Stomach smooth muscle (tissue), 2 donors: ENCODE measurements at regions not wholly inside any gene's neighbourhood (a gene's known extent, or its start where the extent isn't known, plus 50 kb on each side); places are given as distances from the start of the nearest gene placed in this dataset.

Experiments
- H3K27ac ChIP-seq: one replicate; pipeline ENCODE4 v1.7.0; 2013; ENCODE audit warnings: mild to moderate bottlenecking, low read length, inconsistent platforms
- H3K27me3 ChIP-seq, 2 donors: one replicate each; pipeline ENCODE4 v1.7.0; 2013; ENCODE audit warnings: low read length in 2 of 2; ENCODE audit not compliant: insufficient read depth in 2 of 2, control insufficient read depth in 1 of 2
- H3K36me3 ChIP-seq, 2 donors: one replicate each; pipeline ENCODE4 v1.7.0; 2013; ENCODE audit warnings: low read length in 2 of 2; ENCODE audit not compliant: control insufficient read depth in 2 of 2, insufficient read depth in 2 of 2
- H3K4me1 ChIP-seq: one replicate; pipeline ENCODE4 v1.7.0; 2013; ENCODE audit warnings: low read length; ENCODE audit not compliant: control insufficient read depth, insufficient read depth
- H3K4me3 ChIP-seq, 2 donors: one replicate each; pipeline ENCODE4 v1.7.0; 2013; ENCODE audit warnings: low read length in 2 of 2
- H3K9ac ChIP-seq, 2 donors: one replicate each; pipeline ENCODE4 v1.7.0; 2013; ENCODE audit warnings: low read length in 2 of 2, mild to moderate bottlenecking in 1 of 2
- H3K9me3 ChIP-seq, 2 donors: one replicate each; pipeline ENCODE4 v1.7.0; 2013; ENCODE audit warnings: low read length in 2 of 2; ENCODE audit not compliant: control insufficient read depth in 2 of 2
- donor health status: healthy.
- donor health status: Pancreatic carcinoma.

DNA sequence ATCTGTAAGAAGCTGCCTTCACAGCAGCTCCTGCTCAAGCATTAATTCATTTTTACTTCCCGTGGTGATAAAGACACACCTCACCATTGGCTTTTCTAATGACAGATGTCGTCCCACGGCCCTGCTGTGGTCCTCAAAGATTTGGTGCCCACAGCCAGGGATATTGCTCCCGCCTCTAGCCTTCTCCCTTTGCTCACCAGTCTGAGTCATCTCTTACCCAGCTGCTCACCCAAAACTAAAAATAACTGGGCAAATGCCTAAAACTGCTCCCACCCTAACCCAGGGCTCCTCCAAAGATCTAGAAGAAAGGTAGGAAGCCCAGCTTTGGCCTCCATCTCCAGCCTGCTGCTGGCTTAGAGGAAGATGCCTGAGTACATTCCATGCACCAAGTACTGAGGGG is 371.1 kb upstream of the ZNF507 start:
- Histone ChIP-seq H3K4me1 (peaks cover 11% of the 10 kb centered on the region), H3K36me3 (no peaks in the 10 kb centered on the region), H3K27me3 (no peaks in the 10 kb centered on the region), H3K4me3 (no peak overlapping the region), H3K9me3 (peaks cover 0 to 3% of the 10 kb centered on the region in 2 donors), H3K9ac (no peak overlapping the region), H3K27ac (no peak overlapping the region)

DNA sequence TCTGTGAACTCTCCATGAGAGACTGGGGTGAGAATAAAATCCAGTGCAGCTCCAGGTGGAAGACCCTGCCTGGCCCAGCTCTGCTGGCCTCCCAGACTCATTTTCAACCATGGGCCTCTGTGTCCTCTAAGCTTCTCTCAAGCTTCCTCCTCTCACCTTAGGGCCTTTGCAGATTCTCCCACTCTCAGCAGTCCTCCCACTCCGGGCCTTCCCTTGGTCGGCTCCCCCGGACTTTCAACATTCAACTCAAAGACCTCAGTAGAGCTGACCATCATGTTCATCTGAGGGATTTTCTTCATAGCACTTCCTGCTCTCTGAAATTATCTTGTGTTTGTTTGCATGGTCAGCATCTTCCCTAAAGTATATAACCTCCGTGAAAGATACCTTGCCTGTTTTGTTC is 370.5 kb upstream of the ZNF507 start:
- Histone ChIP-seq H3K4me3 (no peak overlapping the region), H3K9me3 (peaks cover 0 to 3% of the 10 kb centered on the region in 2 donors), H3K36me3 (no peaks in the 10 kb centered on the region), H3K27ac (no peak overlapping the region), H3K27me3 (no peaks in the 10 kb centered on the region), H3K4me1 (peaks cover 5% of the 10 kb centered on the region), H3K9ac (no peak overlapping the region)

DNA sequence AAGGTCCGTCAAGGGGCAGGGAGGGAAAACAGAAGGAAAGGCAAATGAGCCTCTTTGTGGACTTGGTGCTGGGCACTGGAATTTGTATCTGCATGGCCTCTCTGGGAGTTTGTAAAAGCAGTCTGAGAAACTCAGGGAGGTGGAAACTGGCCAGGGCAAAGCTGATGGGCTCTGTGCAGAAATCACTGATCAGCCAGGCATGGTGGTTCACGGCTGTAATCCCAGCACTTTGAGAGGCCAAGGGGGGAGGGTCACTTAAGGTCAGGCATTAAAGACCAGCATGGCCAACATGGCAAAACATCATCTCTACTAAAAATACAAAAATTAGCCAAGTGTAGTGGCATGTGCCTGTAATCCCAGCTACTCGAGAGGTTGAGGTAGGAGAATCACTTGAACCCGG is 369.9 kb upstream of the ZNF507 start:
- H3K9ac ChIP-seq, result no peak overlapping the region
- H3K4me1 ChIP-seq, result peaks cover 2% of the 10 kb centered on the region
- H3K9me3 ChIP-seq, result peaks cover 0 to 3% of the 10 kb centered on the region in 2 donors
- H3K4me3 ChIP-seq, result no peak overlapping the region
- H3K27me3 ChIP-seq, result no peaks in the 10 kb centered on the region
- no peak overlapping the region for H3K27ac ChIP-seq
- no peaks in the 10 kb centered on the region for H3K36me3 ChIP-seq

DNA sequence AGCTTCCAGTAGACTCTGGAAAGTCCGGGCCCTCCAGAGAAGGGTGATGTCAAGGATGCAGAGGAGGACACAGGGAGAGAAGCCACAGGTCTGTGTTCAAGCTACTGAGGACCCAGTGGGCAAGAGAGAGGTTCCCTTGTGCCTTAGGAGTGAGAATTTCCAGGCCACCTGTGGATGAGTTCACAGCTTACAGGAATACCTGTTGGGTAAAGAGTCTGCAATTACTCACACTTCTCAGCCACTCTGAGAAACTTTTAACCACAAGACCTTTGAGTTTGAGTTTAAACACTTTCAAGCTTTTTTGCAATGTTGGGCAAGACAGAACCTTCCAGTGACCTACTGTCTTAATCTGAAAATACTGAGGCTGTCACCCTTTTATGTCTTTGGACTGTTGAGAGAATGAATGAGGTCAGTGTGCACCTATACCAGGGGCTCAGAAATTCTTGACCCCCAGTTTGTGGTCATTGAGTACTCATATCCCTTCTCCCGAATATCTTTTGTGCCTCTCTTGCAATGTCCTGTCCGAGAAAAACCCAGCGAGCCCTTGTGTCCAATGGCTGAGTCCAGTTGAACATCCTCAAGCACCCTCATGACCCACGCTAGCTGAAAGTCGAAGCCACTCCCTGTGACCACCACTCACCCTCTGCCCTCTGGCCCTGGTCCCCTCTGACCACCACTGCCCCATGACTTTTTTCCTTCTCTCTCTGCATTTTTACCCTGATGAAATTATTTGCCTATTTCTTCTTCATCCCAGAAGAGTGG is 368.5 kb upstream of the ZNF507 start:
- Histone ChIP-seq H3K9ac (no peak overlapping the region), H3K4me1 (no peaks in the 10 kb centered on the region), H3K27me3 (no peaks in the 10 kb centered on the region)

DNA sequence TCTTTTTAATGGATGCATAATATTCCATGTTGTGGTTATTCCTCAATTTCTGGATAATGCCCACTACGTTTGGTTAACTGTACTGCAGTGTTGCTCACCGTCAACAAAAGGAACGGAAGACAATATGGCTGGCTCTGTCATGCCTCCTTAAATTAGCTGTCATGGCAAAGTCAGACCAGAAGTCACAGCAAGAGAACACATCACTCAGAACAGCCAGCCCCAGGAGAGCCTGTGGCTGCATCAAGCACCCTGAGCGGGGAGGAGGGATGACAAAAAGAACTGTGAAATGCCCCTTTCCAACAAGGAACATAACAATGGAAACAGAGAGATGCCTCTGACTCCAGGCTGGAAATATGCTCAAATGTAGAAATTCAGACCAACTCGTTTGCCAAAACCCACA is 366.0 kb upstream of the ZNF507 start:
- H3K4me3 ChIP-seq, result no peak overlapping the region
- no peaks in the 10 kb centered on the region for H3K4me1 ChIP-seq
- H3K9ac ChIP-seq, result no peak overlapping the region

More for the DNA sequence above, 368.5 kb upstream of the ZNF507 start:
- Histone ChIP-seq H3K4me3 (no peak overlapping the region), H3K36me3 (no peaks in the 10 kb centered on the region), H3K27ac (no peak overlapping the region), H3K9me3 (peaks cover 0 to 3% of the 10 kb centered on the region in 2 donors)

DNA sequence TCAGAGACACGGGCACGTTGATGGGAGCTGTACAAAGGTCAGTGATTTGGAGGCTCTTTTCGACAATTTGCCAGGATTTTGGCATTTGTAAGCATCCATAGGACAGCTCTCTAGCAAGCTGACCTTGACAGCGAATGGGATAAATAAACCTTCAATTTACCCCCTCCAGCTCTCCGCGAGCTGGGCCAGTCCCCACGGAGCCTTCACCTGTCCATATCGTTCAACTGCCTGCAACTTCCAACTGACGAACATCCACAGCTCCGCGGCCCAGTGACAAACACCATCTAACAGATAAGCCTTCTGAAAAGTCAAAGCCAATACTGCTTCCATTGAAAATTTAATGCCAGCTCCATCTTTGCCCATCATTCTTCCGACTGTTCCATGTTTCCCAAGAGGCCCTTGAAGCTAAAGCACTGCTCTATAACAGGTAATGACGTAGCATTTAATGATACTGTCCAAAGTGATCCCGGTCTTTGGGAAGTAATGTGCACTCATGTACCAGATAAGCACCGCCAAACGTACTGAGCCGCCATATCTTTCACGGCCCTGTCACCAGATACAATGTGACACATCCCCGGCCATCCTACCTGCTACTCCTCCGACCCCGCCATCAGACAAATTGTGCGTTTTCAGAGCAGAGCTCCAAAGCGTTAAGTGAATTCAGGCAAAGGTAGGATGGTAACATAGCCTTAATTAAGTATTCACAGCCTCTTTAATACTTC is 365.3 kb upstream of the ZNF507 start:
- Histone ChIP-seq H3K36me3 (no peaks in the 10 kb centered on the region), H3K4me1 (no peaks in the 10 kb centered on the region), H3K27ac (no peak overlapping the region), H3K27me3 (no peaks in the 10 kb centered on the region), H3K9me3 (peaks cover 0 to under 1% of the 10 kb centered on the region in 2 donors), H3K4me3 (no peak overlapping the region), H3K9ac (no peak overlapping the region)

More for the DNA sequence above, 366.0 kb upstream of the ZNF507 start:
- Histone ChIP-seq H3K27ac (no peak overlapping the region), H3K9me3 (no peaks in the 10 kb centered on the region), H3K27me3 (no peaks in the 10 kb centered on the region), H3K36me3 (no peaks in the 10 kb centered on the region)

DNA sequence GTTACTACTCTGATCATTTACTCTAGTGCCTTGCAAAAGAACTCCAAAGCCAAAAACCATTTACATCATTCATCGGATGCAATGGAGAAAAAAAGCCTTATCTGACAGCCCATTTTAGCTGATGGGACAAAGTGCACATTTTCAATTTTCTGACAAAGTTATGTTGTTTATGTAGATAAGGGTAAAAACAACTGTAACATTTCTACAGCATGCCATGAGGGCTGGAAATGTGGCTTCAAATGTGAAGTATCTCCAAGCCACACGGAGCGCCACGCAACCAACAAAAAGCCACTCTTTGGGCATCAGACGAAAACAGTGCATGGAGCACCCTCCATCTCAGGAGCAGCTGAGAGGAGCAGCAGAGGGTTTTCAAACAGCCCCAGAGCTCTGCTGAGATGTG is 364.6 kb upstream of the ZNF507 start:
- Histone ChIP-seq H3K4me3 (no peak overlapping the region), H3K27ac (no peak overlapping the region), H3K27me3 (no peaks in the 10 kb centered on the region), H3K9ac (no peak overlapping the region), H3K36me3 (no peaks in the 10 kb centered on the region), H3K4me1 (no peaks in the 10 kb centered on the region), H3K9me3 (peaks cover 0 to 8% of the 10 kb centered on the region in 2 donors)

DNA sequence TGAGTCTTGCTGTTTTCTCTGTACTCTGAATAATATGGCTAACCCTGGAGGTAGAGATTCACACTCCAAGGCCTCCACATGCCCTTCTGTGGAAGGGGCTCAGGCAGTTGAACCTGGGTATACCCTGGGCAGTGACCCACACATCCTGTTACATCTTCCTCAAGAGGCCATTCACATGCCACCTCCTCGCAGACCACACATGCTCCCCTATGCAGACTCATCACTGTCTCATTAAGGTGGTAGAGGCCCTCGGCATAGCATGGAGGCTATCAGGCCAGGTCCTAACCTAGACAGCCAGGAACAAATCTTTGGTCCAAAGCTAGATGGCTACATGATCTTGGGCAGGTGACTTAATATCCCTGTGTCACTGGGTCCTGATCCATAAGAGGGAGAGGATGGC is 363.9 kb upstream of the ZNF507 start:
- no peaks in the 10 kb centered on the region for H3K27me3 ChIP-seq
- H3K4me3 ChIP-seq, result no peak overlapping the region
- peaks cover 0 to 9% of the 10 kb centered on the region in 2 donors for H3K9me3 ChIP-seq

DNA sequence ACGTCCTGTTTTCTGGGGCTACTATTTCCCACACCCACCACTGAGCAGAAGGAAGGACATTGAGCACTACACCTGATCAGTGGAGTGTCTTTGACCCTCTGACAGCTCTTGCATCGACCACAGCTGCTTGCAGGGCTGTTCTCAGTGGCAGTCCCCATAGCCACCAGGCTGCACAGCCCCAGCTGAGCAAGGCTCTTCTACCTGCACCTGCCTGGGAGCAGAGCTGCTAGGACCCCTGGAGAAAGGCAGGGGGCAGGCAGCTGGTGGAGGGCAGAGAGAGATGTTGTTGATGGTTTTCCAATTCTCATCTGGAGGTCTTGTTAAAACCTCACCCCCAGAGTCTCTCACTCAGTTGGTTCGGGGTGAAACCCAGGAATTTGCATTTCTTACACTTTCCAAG is 361.8 kb upstream of the ZNF507 start:
- H3K9ac ChIP-seq, result no peak overlapping the region
- no peak overlapping the region for H3K4me3 ChIP-seq
- no peaks in the 10 kb centered on the region for H3K36me3 ChIP-seq
- no peaks in the 10 kb centered on the region for H3K27me3 ChIP-seq
- no peak overlapping the region for H3K27ac ChIP-seq
- H3K4me1 ChIP-seq, result no peaks in the 10 kb centered on the region
- H3K9me3 ChIP-seq, result peaks cover 0 to 9% of the 10 kb centered on the region in 2 donors

More for the DNA sequence above, 363.9 kb upstream of the ZNF507 start:
- Histone ChIP-seq H3K36me3 (no peaks in the 10 kb centered on the region), H3K27ac (no peak overlapping the region), H3K4me1 (no peaks in the 10 kb centered on the region), H3K9ac (no peak overlapping the region)

DNA sequence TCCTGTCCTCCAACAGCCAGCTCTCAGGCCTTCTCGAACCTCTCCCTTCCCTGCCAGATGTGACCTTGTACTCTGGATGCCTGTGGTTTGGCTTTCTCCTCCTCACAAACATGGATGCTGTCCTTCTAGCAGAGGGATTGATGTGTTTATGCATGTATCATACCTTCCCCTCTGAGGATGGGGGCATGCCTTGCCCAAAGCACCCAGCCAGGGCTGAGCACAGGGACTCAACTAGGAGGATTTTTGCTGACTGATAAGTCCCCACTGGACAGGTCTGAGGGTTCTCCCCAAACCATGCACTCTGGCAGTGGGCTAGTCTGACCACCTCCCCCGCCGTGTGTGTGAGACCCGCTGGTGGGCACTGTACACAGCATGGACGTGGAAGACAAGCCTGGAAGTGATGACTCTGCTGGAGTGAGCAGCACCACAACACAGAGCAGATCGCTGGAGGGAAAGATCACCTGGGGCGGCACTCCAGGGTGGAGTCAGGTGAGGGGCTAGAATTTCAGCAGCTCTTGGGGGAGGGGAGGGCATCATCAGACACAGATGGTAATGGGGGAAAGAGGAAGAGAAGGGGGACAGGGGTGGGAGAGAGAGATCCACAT is 360.3 kb upstream of the ZNF507 start:
- no peak overlapping the region for H3K4me3 ChIP-seq
- H3K4me1 ChIP-seq, result no peaks in the 10 kb centered on the region
- H3K9ac ChIP-seq, result no peak overlapping the region
- no peaks in the 10 kb centered on the region for H3K36me3 ChIP-seq
- peaks cover 0 to 9% of the 10 kb centered on the region in 2 donors for H3K9me3 ChIP-seq
- no peaks in the 10 kb centered on the region for H3K27me3 ChIP-seq
- H3K27ac ChIP-seq, result no peak overlapping the region
